GM12892 (cell line): ENCODE measurements at regions not wholly inside any gene's neighbourhood (a gene's known extent, or its start where the extent isn't known, plus 50 kb on each side); places are given as distances from the start of the nearest gene placed in this dataset.

Source experiments
- POLR2A ChIP-seq: IDR thresholded peaks from 2 replicates; pipeline ENCODE4 v1.6.1; 2011; ENCODE audit warnings: low read depth, low read length, control low read depth
- POLR2AphosphoS5 ChIP-seq: IDR thresholded peaks from 2 replicates; pipeline ENCODE4 v1.6.1; 2011; ENCODE audit warnings: low read depth, low read length, control low read depth
- TAF1 ChIP-seq: IDR thresholded peaks from 2 replicates; pipeline ENCODE4 v1.6.1; 2011; ENCODE audit warnings: low read depth, mild to moderate bottlenecking, control low read depth, low read length, borderline replicate concordance

GRCh38 chr2:220946552-220946951 lies 625.6 kb downstream of the EPHA4 start:
- TF ChIP-seq POLR2A (no peak), TAF1 (no peak), POLR2AphosphoS5 (no peak)
